ENCODE measurements at regions not wholly inside any gene's neighbourhood (a gene's known extent, or its start where the extent isn't known, plus 50 kb on each side); places are given as distances from the start of the nearest gene placed in this dataset.

DNA sequence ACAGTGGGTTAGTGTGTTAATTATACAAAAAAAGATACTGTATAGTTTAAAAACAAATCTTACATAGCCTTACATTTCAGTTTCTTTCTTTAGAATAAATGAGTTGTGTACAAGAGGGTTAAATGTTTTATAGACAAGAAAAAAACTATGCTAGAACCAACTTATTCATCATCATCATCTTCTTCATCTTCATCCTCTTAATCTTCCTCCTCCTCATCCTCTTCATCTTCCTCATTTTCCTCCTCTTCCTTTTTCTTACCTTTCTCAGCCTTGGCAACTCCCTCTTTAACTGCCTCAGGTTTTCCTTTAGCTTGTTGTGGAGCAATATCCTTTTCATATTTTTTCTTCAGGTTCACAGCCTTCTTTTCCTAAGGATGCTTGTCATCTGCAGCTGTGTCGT is 53.7 kb downstream of the RPS12 start:
- intact Hi-C loops (cut with DNase I; ENCODE audit: low total_unique reads) (no loop called here), in situ Hi-C loops (cut with MboI; ENCODE audit: low pct_ligation_motif_present in 1 of 4, low pct_unique_long_range_greater_than_20kb in 1 of 4, low sequenced_read_pairs in 3 of 4) (no loop called here)
- Histone ChIP-seq H3K4me3 (no peak overlapping the region), H3K4me1 (no peaks in the 10 kb centered on the region), H3K9me3 (no peaks in the 10 kb centered on the region), H3K27ac (no peak overlapping the region), H3K36me3 (no peaks in the 10 kb centered on the region), H3K27me3 (no peaks in the 10 kb centered on the region)
- TF ChIP-seq CTCF (IDR thresholded peaks at IDR 0.05) (no peak), EP300 (IDR thresholded peaks at IDR 0.05; ENCODE audit: low read depth) (no peak), POLR2A (IDR thresholded peaks at IDR 0.05) (no peak), POLR2AphosphoS5 (IDR thresholded peaks at IDR 0.05) (no peak)
- 78 to 85% methylated on average over 1 of the region's 1 CpG for WGBS, 2 donors (ENCODE audit: low coverage in 1 of 2)
- no peak for DNase-seq

DNA sequence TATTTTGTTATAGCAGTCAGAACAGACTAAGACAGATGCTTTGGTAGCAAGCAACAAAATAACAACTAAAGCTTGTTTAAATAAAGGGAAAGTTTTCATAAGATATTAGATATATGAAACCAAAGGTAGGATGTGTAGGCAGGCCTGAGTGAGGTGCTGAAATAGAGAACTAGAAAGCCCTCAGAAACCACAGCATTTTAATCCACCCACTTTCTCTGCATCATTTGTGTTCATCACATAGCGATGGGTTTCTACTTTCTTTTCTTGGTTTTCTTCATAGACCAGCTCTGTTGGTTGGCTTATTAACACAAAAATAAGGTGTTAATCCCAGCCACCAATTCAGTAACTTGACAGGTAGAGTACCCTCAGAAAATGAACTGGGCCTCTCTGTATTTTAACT is 58.6 kb downstream of the RPS12 start:
- Histone ChIP-seq H3K27me3 (no peaks in the 10 kb centered on the region), H3K4me3 (no peak overlapping the region), H3K27ac (no peak overlapping the region), H3K36me3 (no peaks in the 10 kb centered on the region), H3K4me1 (no peaks in the 10 kb centered on the region), H3K9me3 (no peaks in the 10 kb centered on the region)
- in situ Hi-C loops (cut with MboI; ENCODE audit: low pct_ligation_motif_present in 1 of 4, low pct_unique_long_range_greater_than_20kb in 1 of 4, low sequenced_read_pairs in 3 of 4): no loop called here
- 73 to 89% methylated on average over 1 of the region's 1 CpG for WGBS, 2 donors (ENCODE audit: low coverage in 1 of 2)
- TF ChIP-seq EP300 (IDR thresholded peaks at IDR 0.05; ENCODE audit: low read depth) (no peak), POLR2A (IDR thresholded peaks at IDR 0.05) (no peak), POLR2AphosphoS5 (IDR thresholded peaks at IDR 0.05) (no peak), CTCF (IDR thresholded peaks at IDR 0.05) (no peak)
- intact Hi-C loops (cut with DNase I; ENCODE audit: low total_unique reads): no loop called here
- no peak for DNase-seq

GRCh38 chr6:132877003-132877402 is 62.6 kb downstream of the RPS12 start:
- Histone ChIP-seq H3K27me3 (no peaks in the 10 kb centered on the region), H3K27ac (no peak overlapping the region), H3K36me3 (no peaks in the 10 kb centered on the region), H3K9me3 (no peaks in the 10 kb centered on the region), H3K4me1 (no peaks in the 10 kb centered on the region), H3K4me3 (no peak overlapping the region)
- no peak for DNase-seq
- 75 to 92% methylated on average over 2 of the region's 2 CpGs for WGBS, 2 donors (ENCODE audit: low coverage in 1 of 2)
- in situ Hi-C loops (cut with MboI; ENCODE audit: low pct_ligation_motif_present in 1 of 4, low pct_unique_long_range_greater_than_20kb in 1 of 4, low sequenced_read_pairs in 3 of 4) (no loop called here), intact Hi-C loops (cut with DNase I; ENCODE audit: low total_unique reads) (no loop called here)
- no peak for TF ChIP-seq POLR2A (IDR thresholded peaks at IDR 0.05)
- no peak for TF ChIP-seq CTCF (IDR thresholded peaks at IDR 0.05)
- TF ChIP-seq POLR2AphosphoS5 (IDR thresholded peaks at IDR 0.05): no peak
- TF ChIP-seq EP300 (IDR thresholded peaks at IDR 0.05; ENCODE audit: low read depth): no peak

DNA sequence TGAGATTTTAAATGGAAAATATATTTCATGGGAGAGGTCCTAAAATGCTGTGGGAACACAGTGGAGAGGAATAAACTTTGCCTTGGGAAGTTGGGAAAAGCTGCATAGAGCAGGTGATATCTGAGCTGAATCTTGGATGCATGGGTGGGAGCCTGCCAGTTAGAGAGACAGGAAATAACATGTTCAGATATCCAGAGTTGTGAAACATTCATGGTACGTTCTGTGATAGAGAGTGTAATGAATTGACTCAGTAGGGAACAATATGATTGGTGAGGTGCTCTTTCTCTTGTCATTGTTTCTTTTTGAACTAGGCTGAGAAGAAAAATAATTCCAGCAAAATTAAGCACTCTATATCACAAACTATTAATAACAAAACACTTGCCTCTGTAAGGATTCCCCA is 72.8 kb downstream of the RPS12 start:
- in situ Hi-C loops (cut with MboI; ENCODE audit: low pct_ligation_motif_present in 1 of 4, low pct_unique_long_range_greater_than_20kb in 1 of 4, low sequenced_read_pairs in 3 of 4) (no loop called here), intact Hi-C loops (cut with DNase I; ENCODE audit: low total_unique reads) (no loop called here)
- TF ChIP-seq POLR2A (IDR thresholded peaks at IDR 0.05) (no peak), EP300 (IDR thresholded peaks at IDR 0.05; ENCODE audit: low read depth) (no peak), POLR2AphosphoS5 (IDR thresholded peaks at IDR 0.05) (no peak), CTCF (IDR thresholded peaks at IDR 0.05) (no peak)
- no peaks in the 10 kb centered on the region for H3K36me3 ChIP-seq
- no peak overlapping the region for H3K4me3 ChIP-seq
- no peaks in the 10 kb centered on the region for H3K9me3 ChIP-seq
- H3K27ac ChIP-seq: no peak overlapping the region
- H3K27me3 ChIP-seq: no peaks in the 10 kb centered on the region
- 46 to 57% methylated on average over 1 of the region's 1 CpG for WGBS, 2 donors (ENCODE audit: low coverage in 1 of 2)
- no peaks in the 10 kb centered on the region for H3K4me1 ChIP-seq
- DNase-seq: no peak

Data from transverse colon (tissue), 4 donors.